HG02938 (cell line): ENCODE measurements at regions not wholly inside any gene's neighbourhood (a gene's known extent, or its start where the extent isn't known, plus 50 kb on each side); places are given as distances from the start of the nearest gene placed in this dataset.

Experiments used
- ATAC-seq: cut with Tn5 transposase; IDR thresholded peaks from one replicate; pipeline ENCODE4 v1.9.1; 2021; ENCODE audit warnings: mild to moderate bottlenecking, moderate library complexity; ENCODE audit not compliant: unreplicated experiment

DNA sequence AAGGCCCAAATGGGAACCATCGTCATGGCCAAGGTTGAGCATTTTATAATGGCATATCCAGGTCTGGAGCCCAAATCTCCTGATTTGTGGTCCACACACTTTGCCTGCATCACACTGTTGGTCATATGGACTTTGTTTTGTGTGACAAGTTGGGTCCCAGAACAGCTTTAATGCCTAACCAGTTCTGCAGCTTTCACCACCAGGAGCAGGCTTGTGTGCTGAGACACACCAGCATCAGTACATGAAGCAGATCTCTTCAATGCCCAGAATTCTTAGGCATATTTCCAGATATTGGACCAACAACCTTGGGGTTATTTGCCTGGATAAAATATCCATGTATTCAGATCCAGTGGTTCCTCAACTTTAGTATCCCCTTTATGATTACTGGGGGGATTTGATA lies 371.3 kb downstream of the FBXW7 start:
- ATAC-seq, result no peak

DNA sequence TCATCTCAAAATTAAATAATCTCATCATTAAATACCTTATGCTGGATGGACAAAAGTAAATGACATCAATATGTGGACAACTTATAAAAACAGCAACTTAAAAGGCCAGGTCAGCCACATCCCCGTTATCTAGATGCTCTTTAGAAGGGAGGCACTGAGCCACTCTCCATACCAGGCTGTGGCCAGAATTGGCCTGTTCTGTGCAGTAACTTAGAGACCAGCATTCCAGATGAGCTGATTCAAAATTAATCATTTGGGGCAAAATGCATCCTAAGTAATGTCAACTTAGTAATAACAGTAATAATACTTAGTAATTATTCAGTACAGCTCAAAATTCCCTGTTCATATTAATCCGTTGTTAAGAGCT lies 373.6 kb downstream of the FBXW7 start:
- ATAC-seq, result no peak

- ATAC-seq, result no peak
Measured at GRCh38 chr4:152161676-152162330, 374.1 kb downstream of the FBXW7 start.

- no peak for ATAC-seq
Measured at GRCh38 chr4:152160225-152160800, 375.6 kb downstream of the FBXW7 start.

- no peak for ATAC-seq
Measured at GRCh38 chr4:152159773-152160172, 376.1 kb downstream of the FBXW7 start.

DNA sequence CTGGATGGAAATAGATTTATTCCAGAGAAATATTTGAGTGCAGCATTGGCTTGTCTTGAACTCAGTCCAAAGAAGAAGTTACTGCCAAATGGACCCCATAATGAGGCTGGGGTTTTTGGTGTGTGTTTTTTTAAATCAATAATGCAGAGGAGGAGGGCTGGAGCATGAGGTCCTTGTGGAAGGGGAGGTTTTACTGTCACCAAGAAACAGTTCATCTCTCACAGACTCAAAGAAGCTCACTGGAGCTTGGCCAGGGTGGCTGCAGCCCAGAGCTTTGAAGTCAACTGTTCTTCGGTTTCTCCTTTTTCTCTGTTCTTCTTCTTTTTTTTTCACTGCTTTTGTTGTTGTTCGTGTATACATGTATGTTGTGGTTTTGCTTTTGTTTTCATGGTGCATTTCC lies 377.7 kb downstream of the FBXW7 start:
- no peak for ATAC-seq

- ATAC-seq, result no peak
Measured at GRCh38 chr4:152157629-152158028, 378.3 kb downstream of the FBXW7 start.

GRCh38 chr4:152156442-152156841 lies 379.4 kb downstream of the FBXW7 start:
- ATAC-seq, result no peak

DNA sequence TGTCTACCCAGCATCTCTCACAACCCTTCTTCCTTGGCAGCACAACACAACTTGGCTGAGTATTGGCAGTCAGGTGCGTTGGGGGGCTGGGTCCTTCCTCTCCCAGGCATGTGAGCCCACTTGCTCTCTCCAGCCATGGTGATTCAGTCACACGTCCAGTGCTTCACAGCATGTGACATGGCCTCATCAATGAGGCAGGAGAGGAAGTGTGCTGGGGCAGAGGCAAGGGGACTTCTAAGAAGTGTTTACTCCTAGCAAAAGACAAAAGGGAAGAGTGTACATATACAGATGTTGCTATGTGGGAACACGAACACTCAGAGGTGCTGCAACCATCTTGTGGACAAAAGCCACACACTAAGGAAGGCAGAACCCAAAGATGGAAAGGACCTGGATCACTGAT lies 380.8 kb downstream of the FBXW7 start:
- ATAC-seq, result no peak

DNA sequence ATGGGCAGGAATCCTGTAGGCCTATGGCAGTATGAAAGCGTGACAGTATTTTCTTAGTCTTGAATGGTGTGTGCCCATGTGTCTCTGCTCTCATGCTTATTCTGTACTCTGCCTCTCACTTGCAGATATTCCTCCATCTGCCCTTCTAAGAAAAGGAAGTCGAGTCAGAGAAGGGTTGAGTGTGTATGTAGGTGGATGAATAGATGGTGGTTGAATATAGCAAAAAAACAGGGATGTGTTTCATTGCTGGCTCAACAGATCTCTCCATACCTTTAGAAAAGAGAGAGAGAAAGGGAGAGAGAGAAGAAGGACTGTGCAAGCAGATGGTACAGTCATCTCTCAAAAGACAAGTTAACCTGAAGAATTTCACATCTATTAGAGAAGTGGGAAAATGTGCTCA lies 381.5 kb downstream of the FBXW7 start:
- ATAC-seq, result no peak

GRCh38 chr4:152153476-152154270 lies 382.2 kb downstream of the FBXW7 start:
- ATAC-seq, result no peak

- ATAC-seq, result no peak
Measured at GRCh38 chr4:152150214-152150613, 385.7 kb downstream of the FBXW7 start.

DNA sequence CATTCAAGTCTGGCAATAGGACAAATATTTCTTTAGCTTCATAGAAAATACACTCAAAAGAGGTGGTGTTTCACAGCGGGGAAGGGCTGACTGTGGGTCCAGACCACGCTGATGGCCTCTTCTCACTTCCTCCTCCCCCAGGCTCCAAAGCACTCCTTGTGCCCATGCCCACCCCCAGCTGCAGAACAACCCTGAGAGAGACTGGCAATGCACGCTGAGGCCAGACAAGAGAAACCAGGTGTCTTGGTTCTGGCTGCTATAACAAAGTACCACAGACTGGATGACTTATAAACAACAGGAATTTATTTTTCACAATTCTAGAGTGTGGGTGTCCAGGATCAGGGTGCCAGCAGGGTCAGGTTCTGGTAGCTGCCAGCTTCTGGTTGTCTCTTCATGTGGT lies 386.1 kb downstream of the FBXW7 start:
- no peak for ATAC-seq

DNA sequence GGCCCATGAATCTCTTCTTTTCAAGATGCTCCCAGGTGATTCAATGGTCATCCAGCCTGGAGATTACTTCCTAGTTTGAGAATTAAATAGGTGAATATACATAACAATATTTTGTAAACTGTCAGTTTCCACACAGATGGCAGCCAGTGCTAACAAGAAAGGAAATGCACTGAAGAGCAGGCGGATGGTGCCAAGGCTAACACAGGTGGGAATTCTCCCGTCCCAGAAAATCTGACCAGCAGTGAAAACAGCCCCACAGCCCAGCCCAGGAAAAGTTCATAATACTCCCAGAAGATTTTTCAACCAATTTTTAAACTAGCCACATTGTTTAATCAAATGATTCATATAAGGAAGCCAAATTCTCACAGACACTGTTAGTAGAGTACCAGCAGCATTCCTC lies 387.2 kb upstream of the GATB start:
- ATAC-seq, result no peak

GRCh38 chr4:152146244-152146643 lies 385.4 kb upstream of the GATB start:
- ATAC-seq, result no peak

DNA sequence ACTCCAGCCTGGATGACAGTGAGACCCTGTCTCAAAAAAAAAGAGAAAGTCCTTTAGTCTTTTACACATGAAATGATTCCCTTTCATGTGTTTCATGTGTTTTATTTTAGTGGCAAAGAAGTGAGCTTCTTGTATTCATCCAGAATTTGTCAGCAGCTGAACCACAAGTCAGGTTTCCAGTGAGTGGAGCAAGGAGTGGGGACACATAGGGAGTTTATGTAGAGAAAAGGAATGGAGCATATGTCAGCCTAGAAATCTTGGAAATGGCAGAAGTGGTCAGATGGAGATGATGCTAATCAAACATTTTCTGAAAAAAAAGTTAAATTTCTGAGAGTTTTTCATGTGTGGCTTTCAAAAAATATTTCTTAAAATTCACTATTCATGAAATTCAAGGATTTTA lies 383.0 kb upstream of the GATB start:
- ATAC-seq, result no peak

DNA sequence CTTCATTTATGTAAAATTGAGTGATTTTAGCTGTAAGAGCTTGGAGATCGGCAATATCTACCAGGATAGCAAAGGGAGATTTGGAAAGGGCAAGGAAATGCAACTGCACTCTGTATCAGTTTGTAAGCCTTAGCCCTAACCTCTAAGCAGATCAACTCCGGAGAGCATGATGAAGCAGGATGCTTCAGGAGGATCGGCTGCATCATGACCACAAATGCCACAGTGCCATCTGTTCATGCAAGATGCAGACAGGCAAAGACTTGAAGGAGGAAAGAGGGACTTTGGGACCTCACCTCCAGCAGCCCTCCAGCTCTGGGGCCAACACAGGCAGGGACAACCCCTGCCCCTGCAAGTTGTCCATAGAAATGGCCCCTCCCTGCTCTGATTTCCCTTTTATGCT lies 377.6 kb upstream of the GATB start:
- ATAC-seq, result no peak

GRCh38 chr4:152132776-152133175 lies 372.0 kb upstream of the GATB start:
- ATAC-seq, result no peak

- ATAC-seq, result no peak
Measured at GRCh38 chr4:152128356-152128755, 367.5 kb upstream of the GATB start.

DNA sequence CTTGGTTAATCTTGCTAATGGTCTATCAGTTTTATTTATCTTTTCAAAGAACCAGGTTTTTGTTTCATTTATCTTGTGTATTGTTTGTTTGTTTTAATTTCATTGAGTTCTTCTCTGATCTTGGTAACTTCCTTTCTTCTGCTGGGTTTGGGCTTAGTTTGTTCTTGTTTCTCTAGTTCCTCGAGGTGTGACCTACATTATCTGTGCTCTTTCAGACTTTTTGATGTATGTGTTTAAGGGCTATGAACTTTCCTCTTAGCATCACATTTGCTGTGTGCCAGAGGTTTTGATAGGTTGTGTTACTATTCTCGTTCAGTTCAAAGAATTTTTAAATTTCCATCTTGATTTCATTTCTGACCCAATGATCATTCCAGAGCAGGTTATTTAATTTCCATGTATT lies 365.4 kb upstream of the GATB start:
- no peak for ATAC-seq

DNA sequence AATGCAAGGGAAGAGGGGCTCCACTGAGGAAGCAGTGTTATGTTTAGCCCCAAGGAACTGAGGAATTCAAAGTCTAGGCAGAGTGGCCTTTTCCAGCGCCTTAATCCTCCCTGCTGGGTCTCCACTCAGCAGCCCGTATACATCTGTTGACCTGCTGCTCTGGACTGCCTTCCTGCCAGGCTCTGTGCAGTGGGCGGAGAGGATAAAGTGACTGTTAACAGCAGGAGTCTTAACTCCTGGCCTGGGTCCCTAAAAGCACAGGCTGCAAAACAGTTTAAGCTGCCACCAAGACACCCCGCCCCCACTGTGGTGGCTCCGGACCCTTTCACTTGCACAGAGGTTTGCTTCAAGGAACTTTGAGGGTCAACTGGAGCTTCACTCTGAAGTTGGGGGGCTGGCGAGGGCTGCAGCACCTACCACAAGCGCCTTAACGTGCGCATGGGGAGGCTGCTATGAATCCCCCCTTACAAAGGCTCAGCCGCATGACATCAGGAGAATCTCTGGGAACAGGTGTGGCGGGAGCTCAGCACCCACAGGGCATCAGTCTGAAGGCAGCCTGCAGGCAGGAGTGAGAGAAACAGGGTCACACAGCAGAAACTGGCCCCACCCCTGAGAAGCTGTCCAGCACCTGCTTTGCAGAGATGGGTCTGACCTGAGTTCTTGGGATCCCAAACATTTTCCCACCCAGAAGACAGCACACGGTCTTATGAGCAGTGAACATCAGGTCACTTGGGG lies 358.2 kb upstream of the GATB start:
- no peak for ATAC-seq
